WTC11 (cell line): ENCODE measurements at regions not wholly inside any gene's neighbourhood (a gene's known extent, or its start where the extent isn't known, plus 50 kb on each side); places are given as distances from the start of the nearest gene placed in this dataset.

Source experiments
- ATAC-seq: fragments of 200-7000 bp; cut with Tn5 transposase; 2 replicates; pipeline ENCODE4 v1.10.0; 2021; ENCODE audit warnings: mild to moderate bottlenecking, moderate library complexity
- CTCF ChIA-PET: fragments of 300-600 bp; sonication (Branson Sonifier 250); formaldehyde crosslinking; loops from one replicate; lab custom pipeline; 2021; ENCODE audit warnings: antibody characterized with exemption; lab: Charles Lee
- POLR2A ChIA-PET: fragments of 350-600 bp; sonication (Branson Sonifier 250); formaldehyde crosslinking; loops from one replicate; lab custom pipeline; 2021; ENCODE audit warnings: antibody characterized with exemption; lab: Charles Lee
- DNase-seq: peaks from one replicate; pipeline ENCODE4 v3.0.0; 2021; ENCODE audit warnings: low spot score
- H3K27ac Mint-ChIP-seq: 2 replicates; pipeline ENCODE4 v1.8.0; 2021; ENCODE audit warnings: mixed read lengths
- H3K27me3 Mint-ChIP-seq: 2 replicates; pipeline ENCODE4 v1.8.0; 2021; ENCODE audit warnings: low read depth, mild to moderate bottlenecking, moderate library complexity, mixed read lengths
- H3K36me3 Mint-ChIP-seq: 2 replicates; pipeline ENCODE4 v1.8.0; 2021; ENCODE audit warnings: mixed read lengths
- H3K4me1 Mint-ChIP-seq: 2 replicates; pipeline ENCODE4 v1.8.0; 2022; ENCODE audit warnings: mixed read lengths
- H3K4me3 Mint-ChIP-seq: 2 replicates; pipeline ENCODE4 v1.8.0; 2021; ENCODE audit warnings: mild to moderate bottlenecking, moderate library complexity, mixed read lengths
- H3K9me3 Mint-ChIP-seq: 2 replicates; pipeline ENCODE4 v1.8.0; 2021; ENCODE audit warnings: mixed read lengths
- ATF3 ChIP-seq: sonication (generic); formaldehyde crosslinking; conservative IDR thresholded peaks from 2 replicates; pipeline ENCODE4 v1.8.1; 2022; ENCODE audit warnings: mild to moderate bottlenecking, missing genetic modification reagents
- CBFB ChIP-seq: sonication (generic); formaldehyde crosslinking; IDR thresholded peaks from 2 replicates; pipeline ENCODE4 v1.8.1; 2022; ENCODE audit warnings: mild to moderate bottlenecking, low read depth, missing genetic modification reagents
- E2F1 ChIP-seq: sonication (generic); formaldehyde crosslinking; IDR thresholded peaks from 2 replicates; pipeline ENCODE4 v1.8.0; 2022; ENCODE audit warnings: mild to moderate bottlenecking, missing genetic modification reagents
- FOXP1 ChIP-seq: sonication (generic); formaldehyde crosslinking; IDR thresholded peaks from 2 replicates; pipeline ENCODE4 v1.8.0; 2022; ENCODE audit warnings: missing genetic modification reagents, mild to moderate bottlenecking, moderate library complexity, borderline replicate concordance
- GRHL2 ChIP-seq: fragments of 250-450 bp; sonication (Bioruptor Pico); IDR thresholded peaks from 2 replicates; pipeline ENCODE4 v1.8.0; 2022; ENCODE audit warnings: mild to moderate bottlenecking, moderate library complexity; ENCODE audit not compliant: insufficient replicate concordance, severe bottlenecking
- MAX ChIP-seq: sonication (generic); formaldehyde crosslinking; IDR thresholded peaks from 2 replicates; pipeline ENCODE4 v1.8.0; 2022; ENCODE audit warnings: mild to moderate bottlenecking, missing genetic modification reagents
- NFATC4 ChIP-seq: fragments of 250-450 bp; sonication (Bioruptor Pico); IDR thresholded peaks from 2 replicates; pipeline ENCODE4 v1.9.0; 2021; ENCODE audit warnings: mild to moderate bottlenecking
- NFYB ChIP-seq: sonication (generic); formaldehyde crosslinking; conservative IDR thresholded peaks from 2 replicates; pipeline ENCODE4 v1.8.0; 2022; ENCODE audit warnings: low read depth, missing genetic modification reagents
- OVOL2 ChIP-seq: fragments of 250-450 bp; sonication (Bioruptor Pico); IDR thresholded peaks from 2 replicates; pipeline ENCODE4 v1.9.0; 2021; ENCODE audit warnings: mild to moderate bottlenecking, borderline replicate concordance
- PRRX2 ChIP-seq: fragments of 250-450 bp; sonication (Bioruptor Pico); IDR thresholded peaks from 2 replicates; pipeline ENCODE4 v1.8.0; 2021; ENCODE audit warnings: mild to moderate bottlenecking
- RORB ChIP-seq: fragments of 250-450 bp; sonication (Bioruptor Pico); IDR thresholded peaks from 2 replicates; pipeline ENCODE4 v1.9.0; 2021; ENCODE audit warnings: mild to moderate bottlenecking
- SMAD4 ChIP-seq: sonication (generic); formaldehyde crosslinking; IDR thresholded peaks from 2 replicates; pipeline ENCODE4 v1.8.0; 2022; ENCODE audit warnings: mild to moderate bottlenecking, missing genetic modification reagents
- SP1 ChIP-seq: sonication (generic); formaldehyde crosslinking; conservative IDR thresholded peaks from 2 replicates; pipeline ENCODE4 v1.8.1; 2022; ENCODE audit warnings: missing genetic modification reagents
- TCF7 ChIP-seq: sonication (generic); formaldehyde crosslinking; IDR thresholded peaks from 2 replicates; pipeline ENCODE4 v1.8.0; 2022; ENCODE audit warnings: mild to moderate bottlenecking, low read depth, missing genetic modification reagents, moderate library complexity
- ZBTB21 ChIP-seq: sonication (generic); formaldehyde crosslinking; IDR thresholded peaks from 2 replicates; pipeline ENCODE4 v1.8.1; 2023; ENCODE audit warnings: mild to moderate bottlenecking, missing genetic modification reagents, borderline replicate concordance
- ZNF219 ChIP-seq: sonication (generic); formaldehyde crosslinking; IDR thresholded peaks from 2 replicates; pipeline ENCODE4 v1.8.0; 2023; ENCODE audit warnings: missing genetic modification reagents, mild to moderate bottlenecking, borderline replicate concordance
- ZNF263 ChIP-seq: sonication (generic); formaldehyde crosslinking; IDR thresholded peaks from 2 replicates; pipeline ENCODE4 v1.8.1; 2022; ENCODE audit warnings: low read depth, mild to moderate bottlenecking, moderate library complexity, missing genetic modification reagents
- TF ChIP-seq, protein P1 (sequence below): fragments of 250-450 bp; sonication (Bioruptor Pico); IDR thresholded peaks from 2 replicates; pipeline ENCODE4 v2.1.2; 2022; ENCODE audit warnings: mild to moderate bottlenecking, moderate library complexity
- TF ChIP-seq, protein P2 (sequence below): fragments of 200-600 bp; IDR thresholded peaks from 2 replicates; pipeline ENCODE4 v1.8.0; 2022; ENCODE audit warnings: antibody characterized with exemption
- TF ChIP-seq, protein P3 (sequence below): sonication (generic); formaldehyde crosslinking; IDR thresholded peaks from 2 replicates; pipeline ENCODE4 v1.8.0; 2023; ENCODE audit warnings: mild to moderate bottlenecking, missing genetic modification reagents
- TF ChIP-seq, protein P4 (sequence below): fragments of 250-450 bp; sonication (Bioruptor Pico); IDR thresholded peaks from 2 replicates; pipeline ENCODE4 v1.8.0; 2021; ENCODE audit warnings: mild to moderate bottlenecking

DNA sequence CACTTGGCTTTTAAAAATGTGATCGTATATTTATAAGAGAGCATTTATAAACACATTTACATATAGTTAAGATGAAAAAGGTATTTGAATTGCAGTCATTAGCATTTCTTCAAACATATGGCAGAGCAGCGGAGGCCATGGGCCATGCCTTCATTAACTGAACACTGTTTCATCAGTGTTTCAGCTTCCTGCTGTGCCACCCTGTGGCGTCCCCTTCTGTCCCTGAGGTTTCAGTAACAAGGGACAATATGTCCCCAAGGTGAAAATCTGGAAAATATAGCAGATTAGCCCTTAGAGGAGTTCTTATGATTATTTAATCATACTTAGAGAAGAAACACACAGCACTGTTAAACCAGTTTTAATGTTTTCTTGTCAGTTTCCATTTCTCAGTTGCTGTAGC is 577.8 kb downstream of the ETV1 start:
- H3K4me3 Mint-ChIP-seq = no peak overlapping the region
- H3K27me3 Mint-ChIP-seq = no peaks in the 10 kb centered on the region
- ChIA-PET POLR2A (no interaction called here), CTCF (no interaction called here)
- DNase-seq (no peak), ATAC-seq (no peak)
- TF ChIP-seq, protein P1, sequence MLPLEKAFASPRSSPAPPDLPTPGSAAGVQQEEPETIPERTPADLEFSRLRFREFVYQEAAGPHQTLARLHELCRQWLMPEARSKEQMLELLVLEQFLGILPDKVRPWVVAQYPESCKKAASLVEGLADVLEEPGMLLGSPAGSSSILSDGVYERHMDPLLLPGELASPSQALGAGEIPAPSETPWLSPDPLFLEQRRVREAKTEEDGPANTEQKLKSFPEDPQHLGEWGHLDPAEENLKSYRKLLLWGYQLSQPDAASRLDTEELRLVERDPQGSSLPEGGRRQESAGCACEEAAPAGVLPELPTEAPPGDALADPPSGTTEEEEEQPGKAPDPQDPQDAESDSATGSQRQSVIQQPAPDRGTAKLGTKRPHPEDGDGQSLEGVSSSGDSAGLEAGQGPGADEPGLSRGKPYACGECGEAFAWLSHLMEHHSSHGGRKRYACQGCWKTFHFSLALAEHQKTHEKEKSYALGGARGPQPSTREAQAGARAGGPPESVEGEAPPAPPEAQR = no peak
- TF ChIP-seq OVOL2 (CRISPR knock-in tag) (no peak), FOXP1 (CRISPR knock-in tag) (no peak), ZNF219 (no peak), GRHL2 (CRISPR knock-in tag) (no peak), NFATC4 (CRISPR knock-in tag) (no peak), PRRX2 (CRISPR knock-in tag) (no peak), SP1 (CRISPR knock-in tag) (no peak), ATF3 (CRISPR knock-in tag) (no peak)
- TF ChIP-seq, protein P2, sequence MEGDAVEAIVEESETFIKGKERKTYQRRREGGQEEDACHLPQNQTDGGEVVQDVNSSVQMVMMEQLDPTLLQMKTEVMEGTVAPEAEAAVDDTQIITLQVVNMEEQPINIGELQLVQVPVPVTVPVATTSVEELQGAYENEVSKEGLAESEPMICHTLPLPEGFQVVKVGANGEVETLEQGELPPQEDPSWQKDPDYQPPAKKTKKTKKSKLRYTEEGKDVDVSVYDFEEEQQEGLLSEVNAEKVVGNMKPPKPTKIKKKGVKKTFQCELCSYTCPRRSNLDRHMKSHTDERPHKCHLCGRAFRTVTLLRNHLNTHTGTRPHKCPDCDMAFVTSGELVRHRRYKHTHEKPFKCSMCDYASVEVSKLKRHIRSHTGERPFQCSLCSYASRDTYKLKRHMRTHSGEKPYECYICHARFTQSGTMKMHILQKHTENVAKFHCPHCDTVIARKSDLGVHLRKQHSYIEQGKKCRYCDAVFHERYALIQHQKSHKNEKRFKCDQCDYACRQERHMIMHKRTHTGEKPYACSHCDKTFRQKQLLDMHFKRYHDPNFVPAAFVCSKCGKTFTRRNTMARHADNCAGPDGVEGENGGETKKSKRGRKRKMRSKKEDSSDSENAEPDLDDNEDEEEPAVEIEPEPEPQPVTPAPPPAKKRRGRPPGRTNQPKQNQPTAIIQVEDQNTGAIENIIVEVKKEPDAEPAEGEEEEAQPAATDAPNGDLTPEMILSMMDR = no peak
- no peak overlapping the region for H3K27ac Mint-ChIP-seq
- H3K9me3 Mint-ChIP-seq = no peaks in the 10 kb centered on the region
- no peaks in the 10 kb centered on the region for H3K36me3 Mint-ChIP-seq
- no peaks in the 10 kb centered on the region for H3K4me1 Mint-ChIP-seq

GRCh38 chr7:13414181-13414580 is 575.3 kb downstream of the ETV1 start:
- ATAC-seq = no peak
- Mint-ChIP-seq H3K4me3 (no peak overlapping the region), H3K27ac (no peak overlapping the region), H3K9me3 (peaks cover 14% of the 10 kb centered on the region)
- TF ChIP-seq RORB (CRISPR knock-in tag) (no peak), E2F1 (CRISPR knock-in tag) (no peak)
- TF ChIP-seq, all 79 proteins: peak for 0
- no peak for DNase-seq
- CTCF ChIA-PET = no interaction called here
- POLR2A ChIA-PET = no interaction called here
- Mint-ChIP-seq H3K27me3 (no peaks in the 10 kb centered on the region), H3K4me1 (no peaks in the 10 kb centered on the region), H3K36me3 (peaks cover 7% of the 10 kb centered on the region)

GRCh38 chr7:13414661-13415107 is 574.8 kb downstream of the ETV1 start:
- POLR2A ChIA-PET = no interaction called here
- H3K4me1 Mint-ChIP-seq = no peaks in the 10 kb centered on the region
- peaks cover 7% of the 10 kb centered on the region for H3K36me3 Mint-ChIP-seq
- ATAC-seq (0 out of 2 replicates have a peak, but pooled peaks have one; percentile 16), DNase-seq (no peak)
- H3K27me3 Mint-ChIP-seq = no peaks in the 10 kb centered on the region
- CTCF ChIA-PET = no interaction called here
- H3K27ac Mint-ChIP-seq = no peak overlapping the region; the same call in 1 of the 2 replicates
- H3K4me3 Mint-ChIP-seq = no peak overlapping the region
- H3K9me3 Mint-ChIP-seq = peaks cover 14% of the 10 kb centered on the region
- no peak for TF ChIP-seq RORB (CRISPR knock-in tag)
- no peak for TF ChIP-seq MAX (CRISPR knock-in tag)
- no peak for TF ChIP-seq ZNF219
- TF ChIP-seq ZNF263 = no peak
- TF ChIP-seq OVOL2 (CRISPR knock-in tag) = no peak
- TF ChIP-seq SMAD4 (CRISPR knock-in tag) = no peak
- TF ChIP-seq CBFB (CRISPR knock-in tag) = no peak
- TF ChIP-seq GRHL2 (CRISPR knock-in tag) = no peak
- no peak for TF ChIP-seq TCF7 (CRISPR knock-in tag)
- TF ChIP-seq, protein P3, sequence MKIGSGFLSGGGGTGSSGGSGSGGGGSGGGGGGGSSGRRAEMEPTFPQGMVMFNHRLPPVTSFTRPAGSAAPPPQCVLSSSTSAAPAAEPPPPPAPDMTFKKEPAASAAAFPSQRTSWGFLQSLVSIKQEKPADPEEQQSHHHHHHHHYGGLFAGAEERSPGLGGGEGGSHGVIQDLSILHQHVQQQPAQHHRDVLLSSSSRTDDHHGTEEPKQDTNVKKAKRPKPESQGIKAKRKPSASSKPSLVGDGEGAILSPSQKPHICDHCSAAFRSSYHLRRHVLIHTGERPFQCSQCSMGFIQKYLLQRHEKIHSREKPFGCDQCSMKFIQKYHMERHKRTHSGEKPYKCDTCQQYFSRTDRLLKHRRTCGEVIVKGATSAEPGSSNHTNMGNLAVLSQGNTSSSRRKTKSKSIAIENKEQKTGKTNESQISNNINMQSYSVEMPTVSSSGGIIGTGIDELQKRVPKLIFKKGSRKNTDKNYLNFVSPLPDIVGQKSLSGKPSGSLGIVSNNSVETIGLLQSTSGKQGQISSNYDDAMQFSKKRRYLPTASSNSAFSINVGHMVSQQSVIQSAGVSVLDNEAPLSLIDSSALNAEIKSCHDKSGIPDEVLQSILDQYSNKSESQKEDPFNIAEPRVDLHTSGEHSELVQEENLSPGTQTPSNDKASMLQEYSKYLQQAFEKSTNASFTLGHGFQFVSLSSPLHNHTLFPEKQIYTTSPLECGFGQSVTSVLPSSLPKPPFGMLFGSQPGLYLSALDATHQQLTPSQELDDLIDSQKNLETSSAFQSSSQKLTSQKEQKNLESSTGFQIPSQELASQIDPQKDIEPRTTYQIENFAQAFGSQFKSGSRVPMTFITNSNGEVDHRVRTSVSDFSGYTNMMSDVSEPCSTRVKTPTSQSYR (CRISPR knock-in tag) = no peak
- TF ChIP-seq NFYB (CRISPR knock-in tag) = no peak
- no peak for TF ChIP-seq ZBTB21 (CRISPR knock-in tag)
- no peak for TF ChIP-seq E2F1 (CRISPR knock-in tag)
- TF ChIP-seq, protein P4, sequence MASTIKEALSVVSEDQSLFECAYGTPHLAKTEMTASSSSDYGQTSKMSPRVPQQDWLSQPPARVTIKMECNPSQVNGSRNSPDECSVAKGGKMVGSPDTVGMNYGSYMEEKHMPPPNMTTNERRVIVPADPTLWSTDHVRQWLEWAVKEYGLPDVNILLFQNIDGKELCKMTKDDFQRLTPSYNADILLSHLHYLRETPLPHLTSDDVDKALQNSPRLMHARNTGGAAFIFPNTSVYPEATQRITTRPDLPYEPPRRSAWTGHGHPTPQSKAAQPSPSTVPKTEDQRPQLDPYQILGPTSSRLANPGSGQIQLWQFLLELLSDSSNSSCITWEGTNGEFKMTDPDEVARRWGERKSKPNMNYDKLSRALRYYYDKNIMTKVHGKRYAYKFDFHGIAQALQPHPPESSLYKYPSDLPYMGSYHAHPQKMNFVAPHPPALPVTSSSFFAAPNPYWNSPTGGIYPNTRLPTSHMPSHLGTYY = no peak
